Prostate gland (tissue), 2 donors: ENCODE measurements at regions not wholly inside any gene's neighbourhood (a gene's known extent, or its start where the extent isn't known, plus 50 kb on each side); places are given as distances from the start of the nearest gene placed in this dataset.
"Not testable (repeated sequence)": the region's sequence is repeated elsewhere in the genome, so short reads cannot be mapped to it uniquely, and the experiment has no call there.

Experiments
- POLR2A ChIP-seq: fragments of 450-650 bp; IDR thresholded peaks from one replicate; pipeline ENCODE4 v1.6.1; 2016; ENCODE audit warnings: antibody characterized with exemption, mild to moderate bottlenecking
- POLR2AphosphoS5 ChIP-seq: sonication (generic); formaldehyde crosslinking; IDR thresholded peaks from one replicate; pipeline ENCODE4 v1.6.1; 2017; ENCODE audit warnings: antibody characterized with exemption
- TF ChIP-seq, protein P1 (sequence below), 4 experiments: fragments of 200-600 bp in 2 of 4; fragments of 450-650 bp in 2 of 4; sonication (generic) in 2 of 4; IDR thresholded peaks; 1 replicate in 3 of 4; 2 replicates in 1 of 4; pipeline ENCODE4 v1.5.1; 2016 to 2019; ENCODE audit warnings: antibody characterized with exemption in 4 of 4, mild to moderate bottlenecking in 2 of 4, moderate library complexity in 2 of 4

DNA sequence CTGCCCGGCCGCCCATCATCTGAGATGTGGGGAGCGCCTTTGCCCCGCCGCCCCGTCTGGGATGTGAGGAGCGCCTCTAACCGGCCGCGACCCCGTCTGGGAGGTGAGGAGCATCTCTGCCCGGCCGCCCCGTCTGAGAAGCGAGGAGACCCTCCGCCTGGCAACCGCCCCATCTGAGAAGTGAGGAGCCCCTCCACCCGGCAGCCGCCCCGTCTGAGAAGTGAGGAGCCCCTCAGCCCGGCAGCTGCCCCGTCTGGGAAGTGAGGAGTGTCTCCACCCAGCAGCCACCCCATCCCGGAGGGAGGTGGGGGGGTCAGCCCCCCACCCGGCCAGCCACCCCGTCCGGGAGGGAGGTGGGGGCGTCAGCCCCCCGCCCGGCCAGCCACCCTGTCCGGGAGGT is 170.7 kb downstream of the TENT5D start:
- TF ChIP-seq, protein P1, sequence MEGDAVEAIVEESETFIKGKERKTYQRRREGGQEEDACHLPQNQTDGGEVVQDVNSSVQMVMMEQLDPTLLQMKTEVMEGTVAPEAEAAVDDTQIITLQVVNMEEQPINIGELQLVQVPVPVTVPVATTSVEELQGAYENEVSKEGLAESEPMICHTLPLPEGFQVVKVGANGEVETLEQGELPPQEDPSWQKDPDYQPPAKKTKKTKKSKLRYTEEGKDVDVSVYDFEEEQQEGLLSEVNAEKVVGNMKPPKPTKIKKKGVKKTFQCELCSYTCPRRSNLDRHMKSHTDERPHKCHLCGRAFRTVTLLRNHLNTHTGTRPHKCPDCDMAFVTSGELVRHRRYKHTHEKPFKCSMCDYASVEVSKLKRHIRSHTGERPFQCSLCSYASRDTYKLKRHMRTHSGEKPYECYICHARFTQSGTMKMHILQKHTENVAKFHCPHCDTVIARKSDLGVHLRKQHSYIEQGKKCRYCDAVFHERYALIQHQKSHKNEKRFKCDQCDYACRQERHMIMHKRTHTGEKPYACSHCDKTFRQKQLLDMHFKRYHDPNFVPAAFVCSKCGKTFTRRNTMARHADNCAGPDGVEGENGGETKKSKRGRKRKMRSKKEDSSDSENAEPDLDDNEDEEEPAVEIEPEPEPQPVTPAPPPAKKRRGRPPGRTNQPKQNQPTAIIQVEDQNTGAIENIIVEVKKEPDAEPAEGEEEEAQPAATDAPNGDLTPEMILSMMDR (IDR thresholded peaks at IDR 0.05) = not testable (repeated sequence)
- not testable (repeated sequence) for TF ChIP-seq POLR2A, POLR2AphosphoS5
